ENCODE measurements at regions not wholly inside any gene's neighbourhood (a gene's known extent, or its start where the extent isn't known, plus 50 kb on each side); places are given as distances from the start of the nearest gene placed in this dataset.

GRCh38 chr7:125833839-125834238, 904.2 kb upstream of the POT1 start:
- Mint-ChIP-seq H3K4me3 (no peak overlapping the region), H3K27me3 (ENCODE audit: low read depth in 3 of 3) (no peaks in the 10 kb centered on the region), H3K27ac (no peak overlapping the region), H3K9me3 (peaks cover 8 to 21% (median 15%) of the 10 kb centered on the region in 7 donors), H3K36me3 (no peaks in the 10 kb centered on the region), H3K4me1 (no peaks in the 10 kb centered on the region)
- WGBS (ENCODE audit: insufficient coverage): 88% methylated on average over 6 of the region's 8 CpGs
- Histone ChIP-seq H3K9ac (ENCODE audit: insufficient read depth, low read length, poor library complexity, severe bottlenecking) (no peak overlapping the region), H3K27me3 (ENCODE audit: control insufficient read depth in 2 of 2, insufficient read depth in 2 of 2, low read length in 2 of 2) (no peaks in the 10 kb centered on the region), H4K20me1 (ENCODE audit: insufficient read depth, low read length) (no peaks in the 10 kb centered on the region), H3K27ac (ENCODE audit: low read depth in 1 of 2, low read length in 2 of 2) (no peak overlapping the region), H3K4me1 (ENCODE audit: control insufficient read depth in 1 of 2, insufficient read depth in 2 of 2, low read length in 2 of 2) (no peaks in the 10 kb centered on the region), H3K9me3 (replicated peaks in 1 of 2; ENCODE audit: control insufficient read depth in 1 of 2, insufficient read depth in 1 of 2, low read length in 2 of 2) (peaks cover 20 to 23% of the 10 kb centered on the region in 2 donors), H3K4me2 (replicated peaks; ENCODE audit: extremely low read depth, low read length, poor library complexity, severe bottlenecking) (no peak overlapping the region), H3K4me3 (replicated peaks in 1 of 3; ENCODE audit: low read depth in 2 of 3, low read length in 3 of 3) (no peak overlapping the region), H3K79me2 (ENCODE audit: insufficient read depth, low read length) (no peaks in the 10 kb centered on the region), H3K36me3 (replicated peaks in 1 of 2; ENCODE audit: control insufficient read depth in 1 of 2, insufficient read depth in 2 of 2, low read length in 2 of 2) (no peaks in the 10 kb centered on the region), H2AFZ (ENCODE audit: insufficient read depth, low read depth, low read length, poor library complexity, severe bottlenecking) (no peak overlapping the region)
- intact Hi-C loops (cut with micrococcal nuclease): no loop called here
- no peak for DNase-seq
- TF ChIP-seq CTCF (IDR thresholded peaks at IDR 0.05): no peak

- no peaks in the 10 kb centered on the region for H3K79me2 ChIP-seq (ENCODE audit: insufficient read depth, low read length)
- no peak overlapping the region for H2AFZ ChIP-seq (ENCODE audit: insufficient read depth, low read depth, low read length, poor library complexity, severe bottlenecking)
- H3K9ac ChIP-seq (ENCODE audit: insufficient read depth, low read length, poor library complexity, severe bottlenecking): no peak overlapping the region
- intact Hi-C loops (cut with micrococcal nuclease): no loop called here
- Mint-ChIP-seq H3K27me3 (ENCODE audit: low read depth in 3 of 3) (no peaks in the 10 kb centered on the region), H3K36me3 (no peaks in the 10 kb centered on the region), H3K9me3 (peaks cover 13 to 23% (median 15%) of the 10 kb centered on the region in 7 donors), H3K4me1 (no peaks in the 10 kb centered on the region), H3K4me3 (no peak overlapping the region), H3K27ac (no peak overlapping the region)
- no peaks in the 10 kb centered on the region for H4K20me1 ChIP-seq (ENCODE audit: insufficient read depth, low read length)
- no peaks in the 10 kb centered on the region for H3K36me3 ChIP-seq (replicated peaks in 1 of 2; ENCODE audit: control insufficient read depth in 1 of 2, insufficient read depth in 2 of 2, low read length in 2 of 2)
- no peak for TF ChIP-seq CTCF (IDR thresholded peaks at IDR 0.05)
- no peaks in the 10 kb centered on the region for H3K4me1 ChIP-seq (ENCODE audit: control insufficient read depth in 1 of 2, insufficient read depth in 2 of 2, low read length in 2 of 2)
- no peak overlapping the region for H3K4me2 ChIP-seq (replicated peaks; ENCODE audit: extremely low read depth, low read length, poor library complexity, severe bottlenecking)
- H3K27me3 ChIP-seq (ENCODE audit: control insufficient read depth in 2 of 2, insufficient read depth in 2 of 2, low read length in 2 of 2): no peaks in the 10 kb centered on the region
- H3K9me3 ChIP-seq (replicated peaks in 1 of 2; ENCODE audit: control insufficient read depth in 1 of 2, insufficient read depth in 1 of 2, low read length in 2 of 2): peaks cover 23 to 26% of the 10 kb centered on the region in 2 donors
- no peak for DNase-seq
- no peak overlapping the region for H3K4me3 ChIP-seq (replicated peaks in 1 of 3; ENCODE audit: low read depth in 2 of 3, low read length in 3 of 3)
- no peak overlapping the region for H3K27ac ChIP-seq (ENCODE audit: low read depth in 1 of 2, low read length in 2 of 2)
These were observed 901.1 kb upstream of the POT1 start for GRCh38 chr7:125830743-125831142.

Measured in CD14-positive monocyte (primary cell).